Activated CD4-positive, CD25-positive, alpha-beta regulatory T cell treated with anti-CD3 and anti-CD28 coated beads, Interleukin-2, amount 50 U/mL, for 24 hours (primary cell): ENCODE measurements at regions not wholly inside any gene's neighbourhood (a gene's known extent, or its start where the extent isn't known, plus 50 kb on each side); places are given as distances from the start of the nearest gene placed in this dataset.
"Not testable (repeated sequence)": the region's sequence is repeated elsewhere in the genome, so short reads cannot be mapped to it uniquely, and the experiment has no call there.

ENCODE experiments used
- ATAC-seq, 2 donors: fragments of 150-1000 bp; cut with Tn5 transposase; one replicate each; pipeline ENCODE4 v1.10.0; 2021; ENCODE audit warnings: mild to moderate bottlenecking in 1 of 2, moderate library complexity in 1 of 2

- ATAC-seq = no peak
These were observed 468.8 kb downstream of the ZWINT start for GRCh38 chr10:55892276-55892675.

- no peak for ATAC-seq
These were observed 479.5 kb downstream of the ZWINT start for GRCh38 chr10:55881588-55881987.

- ATAC-seq = no peak
These were observed 487.6 kb downstream of the ZWINT start for GRCh38 chr10:55873485-55873884.

GRCh38 chr10:55870186-55870585 lies 490.9 kb downstream of the ZWINT start:
- ATAC-seq = no peak

GRCh38 chr10:55867848-55868247 lies 493.2 kb downstream of the ZWINT start:
- no peak for ATAC-seq

- no peak for ATAC-seq
These were observed 502.3 kb downstream of the ZWINT start for GRCh38 chr10:55858730-55859129.

GRCh38 chr10:55852900-55853299 lies 508.2 kb downstream of the ZWINT start:
- no peak for ATAC-seq

- ATAC-seq = no peak
These were observed 523.8 kb downstream of the ZWINT start for GRCh38 chr10:55837273-55837672.

GRCh38 chr10:55822096-55822495 lies 539.0 kb downstream of the ZWINT start:
- no peak for ATAC-seq

- ATAC-seq = no peak
These were observed 540.6 kb downstream of the ZWINT start for GRCh38 chr10:55820478-55820877.

- ATAC-seq = no peak
These were observed 541.0 kb downstream of the ZWINT start for GRCh38 chr10:55820071-55820470.

- ATAC-seq = no peak
These were observed 547.4 kb downstream of the ZWINT start for GRCh38 chr10:55813451-55814170.

GRCh38 chr10:55803055-55803454 lies 558.0 kb downstream of the ZWINT start:
- ATAC-seq = no peak

- ATAC-seq = no peak
These were observed 559.8 kb downstream of the ZWINT start for GRCh38 chr10:55801353-55801661.

GRCh38 chr10:55800602-55801352 lies 560.3 kb downstream of the ZWINT start:
- no peak for ATAC-seq

- ATAC-seq = no peak
These were observed 568.0 kb downstream of the ZWINT start for GRCh38 chr10:55793024-55793423.

- ATAC-seq = not testable (repeated sequence)
These were observed 570.8 kb downstream of the ZWINT start for GRCh38 chr10:55790276-55790675.

GRCh38 chr10:55786461-55787050 lies 574.5 kb downstream of the ZWINT start:
- ATAC-seq = no peak

- ATAC-seq = no peak
These were observed 578.9 kb downstream of the ZWINT start for GRCh38 chr10:55782181-55782580.

GRCh38 chr10:55766212-55766611 lies 594.8 kb downstream of the ZWINT start:
- ATAC-seq = no peak

GRCh38 chr10:55750458-55750857 lies 610.6 kb downstream of the ZWINT start:
- ATAC-seq = no peak

GRCh38 chr10:55747244-55747643 lies 613.8 kb downstream of the ZWINT start:
- no peak for ATAC-seq

- ATAC-seq = no peak
These were observed 615.1 kb downstream of the ZWINT start for GRCh38 chr10:55746002-55746401.

GRCh38 chr10:55742487-55742886 lies 618.6 kb downstream of the ZWINT start:
- no peak for ATAC-seq
